HFFc6 (cell line): ENCODE measurements at regions not wholly inside any gene's neighbourhood (a gene's known extent, or its start where the extent isn't known, plus 50 kb on each side); places are given as distances from the start of the nearest gene placed in this dataset.

Source experiments
- DNase-seq: peaks from one replicate; pipeline ENCODE4 v3.0.0-alpha.2; 2018
- H3K27ac Mint-ChIP-seq: 2 replicates; pipeline ENCODE4 v1.8.0; 2020; ENCODE audit warnings: mild to moderate bottlenecking, mixed read lengths
- H3K27me3 Mint-ChIP-seq: 2 replicates; pipeline ENCODE4 v1.8.0; 2021; ENCODE audit warnings: mild to moderate bottlenecking, moderate library complexity, mixed read lengths; ENCODE audit not compliant: insufficient read depth
- H3K36me3 Mint-ChIP-seq: 2 replicates; pipeline ENCODE4 v1.8.0; 2021; ENCODE audit warnings: low read depth, mixed read lengths
- H3K4me1 Mint-ChIP-seq: 2 replicates; pipeline ENCODE4 v1.8.0; 2020; ENCODE audit warnings: low read depth, mixed read lengths
- H3K4me3 Mint-ChIP-seq: 2 replicates; pipeline ENCODE4 v1.8.0; 2020; ENCODE audit warnings: mild to moderate bottlenecking, moderate library complexity, mixed read lengths
- H3K9me3 Mint-ChIP-seq: 2 replicates; pipeline ENCODE4 v1.8.0; 2020; ENCODE audit warnings: mild to moderate bottlenecking, mixed read lengths
- CTCF ChIP-seq: fragments of 200-600 bp; sonication (generic); IDR thresholded peaks from 2 replicates; pipeline ENCODE4 v1.5.0; 2021; ENCODE audit warnings: antibody characterized with exemption, mild to moderate bottlenecking

- Mint-ChIP-seq H3K36me3 (no peaks in the 10 kb centered on the region), H3K4me1 (peaks cover 13% of the 10 kb centered on the region), H3K27ac (no peak overlapping the region), H3K9me3 (no peaks in the 10 kb centered on the region), H3K27me3 (no peaks in the 10 kb centered on the region; the same call in 1 of the 2 replicates), H3K4me3 (no peak overlapping the region)
- no peak for TF ChIP-seq CTCF
- DNase-seq, result peak; percentile 1
Measured at GRCh38 chr6:143007646-143008045, 53.0 kb upstream of the AIG1 start.

- DNase-seq, result no peak
- H3K9me3 Mint-ChIP-seq, result no peaks in the 10 kb centered on the region
- peaks cover 14% of the 10 kb centered on the region for H3K4me1 Mint-ChIP-seq
- H3K27ac Mint-ChIP-seq, result no peak overlapping the region
- TF ChIP-seq CTCF, result no peak
- H3K4me3 Mint-ChIP-seq, result no peak overlapping the region
- no peaks in the 10 kb centered on the region for H3K36me3 Mint-ChIP-seq
- no peaks in the 10 kb centered on the region; the same call in 1 of the 2 replicates for H3K27me3 Mint-ChIP-seq
Measured at GRCh38 chr6:143009851-143010250, 50.8 kb upstream of the AIG1 start.
